Neural crest cell (in vitro differentiated cells): ENCODE measurements at regions not wholly inside any gene's neighbourhood (a gene's known extent, or its start where the extent isn't known, plus 50 kb on each side); places are given as distances from the start of the nearest gene placed in this dataset.

Experiments used
- DNase-seq: peaks from one replicate; pipeline ENCODE4 v3.0.0; 2021; ENCODE audit warnings: low read depth, mixed read lengths, low spot score
- H3K27ac Mint-ChIP-seq: one replicate; pipeline ENCODE4 v1.8.0; 2021; ENCODE audit warnings: mild to moderate bottlenecking, mixed read lengths; ENCODE audit not compliant: unreplicated experiment
- H3K27me3 Mint-ChIP-seq: 2 replicates; pipeline ENCODE4 v1.8.0; 2021; ENCODE audit warnings: low read depth, mild to moderate bottlenecking, mixed read lengths
- H3K36me3 Mint-ChIP-seq: 2 replicates; pipeline ENCODE4 v1.8.0; 2021; ENCODE audit warnings: low read depth, mild to moderate bottlenecking, mixed read lengths
- H3K4me1 Mint-ChIP-seq: 2 replicates; pipeline ENCODE4 v1.8.0; 2021; ENCODE audit warnings: mixed read lengths
- H3K4me3 Mint-ChIP-seq: one replicate; pipeline ENCODE4 v1.8.0; 2021; ENCODE audit warnings: mild to moderate bottlenecking, mixed read lengths
- H3K9me3 Mint-ChIP-seq: 2 replicates; pipeline ENCODE4 v1.8.0; 2021; ENCODE audit warnings: mixed read lengths
- CTCF ChIP-seq: fragments of 200-600 bp; sonication (generic); conservative IDR thresholded peaks from 2 replicates; pipeline ENCODE4 v1.5.0; 2021; ENCODE audit warnings: antibody characterized with exemption, mild to moderate bottlenecking

GRCh38 chr22:46091277-46091977, 58.9 kb upstream of the PPARA start:
- no peaks in the 10 kb centered on the region for H3K27me3 Mint-ChIP-seq
- H3K27ac Mint-ChIP-seq, result no peak overlapping the region
- H3K9me3 Mint-ChIP-seq, result no peaks in the 10 kb centered on the region
- no peak for TF ChIP-seq CTCF
- no peak for DNase-seq
- H3K4me1 Mint-ChIP-seq, result peaks cover 4% of the 10 kb centered on the region
- no peak overlapping the region for H3K4me3 Mint-ChIP-seq
- no peaks in the 10 kb centered on the region for H3K36me3 Mint-ChIP-seq

- no peak overlapping the region for H3K4me3 Mint-ChIP-seq
- no peak overlapping the region for H3K27ac Mint-ChIP-seq
Measured at GRCh38 chr22:46092011-46092410, 58.3 kb upstream of the PPARA start.

GRCh38 chr22:46092670-46093410, 57.5 kb upstream of the PPARA start:
- Mint-ChIP-seq H3K36me3 (no peaks in the 10 kb centered on the region), H3K4me3 (no peak overlapping the region), H3K27ac (peak overlapping the region; percentile 35), H3K27me3 (no peaks in the 10 kb centered on the region), H3K9me3 (no peaks in the 10 kb centered on the region), H3K4me1 (no peaks in the 10 kb centered on the region)
- DNase-seq, result no peak
- no peak for TF ChIP-seq CTCF

More at GRCh38 chr22:46092011-46092410, 58.3 kb upstream of the PPARA start:
- Mint-ChIP-seq H3K4me1 (peaks cover under 1% of the 10 kb centered on the region), H3K27me3 (no peaks in the 10 kb centered on the region), H3K36me3 (no peaks in the 10 kb centered on the region), H3K9me3 (no peaks in the 10 kb centered on the region)
- DNase-seq, result no peak
- no peak for TF ChIP-seq CTCF

- TF ChIP-seq CTCF, result no peak
- Mint-ChIP-seq H3K36me3 (no peaks in the 10 kb centered on the region), H3K4me3 (no peak overlapping the region), H3K9me3 (no peaks in the 10 kb centered on the region), H3K27ac (no peak overlapping the region), H3K27me3 (no peaks in the 10 kb centered on the region), H3K4me1 (no peaks in the 10 kb centered on the region)
- no peak for DNase-seq
Measured at GRCh38 chr22:46093796-46094195, 56.5 kb upstream of the PPARA start.

- no peak for DNase-seq
- H3K36me3 Mint-ChIP-seq, result no peaks in the 10 kb centered on the region
- H3K4me3 Mint-ChIP-seq, result no peak overlapping the region
- H3K27ac Mint-ChIP-seq, result no peak overlapping the region
- no peaks in the 10 kb centered on the region for H3K27me3 Mint-ChIP-seq
- TF ChIP-seq CTCF, result no peak
- H3K9me3 Mint-ChIP-seq, result no peaks in the 10 kb centered on the region
- H3K4me1 Mint-ChIP-seq, result no peaks in the 10 kb centered on the region
Measured at GRCh38 chr22:46094676-46095075, 55.6 kb upstream of the PPARA start.
